HG03442 (cell line): ENCODE measurements at regions not wholly inside any gene's neighbourhood (a gene's known extent, or its start where the extent isn't known, plus 50 kb on each side); places are given as distances from the start of the nearest gene placed in this dataset.

Source experiments
- ATAC-seq: cut with Tn5 transposase; IDR thresholded peaks from one replicate; pipeline ENCODE4 v1.9.1; 2021; ENCODE audit warnings: mild to moderate bottlenecking, moderate library complexity; ENCODE audit not compliant: unreplicated experiment

DNA sequence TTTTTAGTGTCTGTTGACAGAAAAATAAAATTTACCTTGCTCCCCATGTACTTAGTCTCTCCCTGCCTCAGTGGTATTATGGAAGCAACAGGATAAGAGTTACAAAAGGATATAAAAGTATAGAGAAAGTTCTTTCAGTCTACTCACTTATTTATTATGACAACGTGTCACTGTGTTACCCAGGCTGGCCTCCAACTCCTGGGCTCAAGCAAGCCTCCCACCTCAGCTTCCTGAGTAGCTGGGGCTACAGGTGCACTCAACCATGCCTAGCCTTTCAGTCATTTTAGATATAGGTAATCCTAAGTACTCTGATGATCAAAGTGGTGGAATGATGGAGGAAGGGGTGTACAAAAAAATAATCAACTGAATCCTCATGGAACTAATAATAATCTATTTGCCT lies 215.2 kb upstream of the MKLN1 start:
- ATAC-seq: no peak

DNA sequence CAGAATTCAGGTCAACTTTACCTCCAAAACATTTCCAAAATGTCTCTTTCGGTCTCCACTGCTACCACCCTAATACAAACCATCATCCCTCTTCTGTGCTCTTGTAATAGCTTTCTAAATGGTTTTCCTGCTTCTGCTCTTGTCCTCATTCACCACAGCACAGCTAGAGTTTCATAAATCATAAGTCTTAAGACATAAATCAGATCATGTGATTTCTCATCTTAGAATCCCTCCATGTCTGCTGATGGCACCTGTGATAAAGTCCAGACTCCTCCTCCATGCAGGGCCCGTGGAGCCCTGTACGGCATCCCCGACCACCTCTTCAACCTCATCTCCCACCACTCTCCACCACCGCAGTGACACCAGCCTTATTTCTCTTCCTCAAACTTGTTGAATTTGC lies 212.3 kb upstream of the MKLN1 start:
- no peak for ATAC-seq

GRCh38 chr7:131117439-131117838 lies 210.2 kb upstream of the MKLN1 start:
- ATAC-seq: no peak

DNA sequence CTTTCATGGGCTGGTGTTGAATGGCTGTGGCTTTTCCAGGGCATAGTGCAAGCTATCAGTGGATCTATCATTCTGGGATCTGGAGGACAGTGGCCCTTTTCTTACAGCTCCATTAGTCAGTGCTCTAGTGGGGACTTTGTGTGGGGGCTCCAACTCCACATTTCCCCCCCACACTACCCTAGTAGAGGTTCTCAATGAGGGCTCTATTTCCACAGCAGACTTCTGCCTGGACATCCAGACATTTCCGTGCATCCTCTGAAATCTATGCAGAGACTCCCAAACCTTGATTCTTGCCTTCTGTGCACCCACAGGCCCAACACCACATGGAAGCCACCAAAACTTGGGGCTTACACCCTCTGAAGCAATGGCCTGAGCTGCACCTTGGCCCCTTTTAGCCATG lies 208.3 kb upstream of the MKLN1 start:
- no peak for ATAC-seq

- ATAC-seq: no peak
These were observed 205.3 kb upstream of the MKLN1 start for GRCh38 chr7:131122394-131122793.

GRCh38 chr7:131124001-131124629 lies 203.6 kb upstream of the MKLN1 start:
- ATAC-seq: peak; percentile 88

DNA sequence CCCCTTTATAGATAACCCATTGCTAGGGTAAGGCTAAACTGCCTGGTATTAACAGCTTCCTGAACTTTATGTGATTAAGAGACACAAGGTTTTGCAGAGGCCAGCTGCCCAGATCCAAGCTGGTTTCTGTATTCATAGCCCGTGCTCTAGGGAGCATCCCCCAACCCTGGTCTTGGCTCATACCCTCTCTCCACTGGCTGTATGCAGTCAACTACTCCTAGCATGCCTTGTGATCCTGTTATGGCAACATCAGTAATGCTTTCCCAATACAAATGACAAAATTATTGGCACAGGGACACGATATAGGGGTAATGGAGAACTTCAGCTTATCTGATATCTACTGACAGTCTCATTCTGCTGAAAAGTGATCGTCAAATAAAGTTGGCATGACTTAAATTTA lies 202.8 kb upstream of the MKLN1 start:
- ATAC-seq: no peak

DNA sequence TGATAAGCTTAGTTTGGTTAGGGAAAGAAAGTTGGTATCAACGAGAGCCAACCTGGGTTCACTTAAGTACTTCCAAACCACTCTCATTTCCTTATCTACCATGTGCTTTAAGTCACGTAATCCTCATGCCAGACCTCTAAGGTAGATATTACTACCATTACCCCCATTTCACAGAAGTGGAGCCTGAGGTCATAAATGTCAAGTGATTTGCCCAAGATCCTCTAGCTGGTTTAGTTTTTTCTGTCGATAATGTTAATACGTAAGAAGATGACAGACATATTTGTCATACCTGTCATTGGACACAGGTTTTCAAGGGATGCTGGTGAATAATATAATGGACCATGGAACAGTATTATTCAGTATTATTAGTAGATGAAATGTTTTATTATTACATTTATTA lies 197.4 kb upstream of the MKLN1 start:
- no peak for ATAC-seq

DNA sequence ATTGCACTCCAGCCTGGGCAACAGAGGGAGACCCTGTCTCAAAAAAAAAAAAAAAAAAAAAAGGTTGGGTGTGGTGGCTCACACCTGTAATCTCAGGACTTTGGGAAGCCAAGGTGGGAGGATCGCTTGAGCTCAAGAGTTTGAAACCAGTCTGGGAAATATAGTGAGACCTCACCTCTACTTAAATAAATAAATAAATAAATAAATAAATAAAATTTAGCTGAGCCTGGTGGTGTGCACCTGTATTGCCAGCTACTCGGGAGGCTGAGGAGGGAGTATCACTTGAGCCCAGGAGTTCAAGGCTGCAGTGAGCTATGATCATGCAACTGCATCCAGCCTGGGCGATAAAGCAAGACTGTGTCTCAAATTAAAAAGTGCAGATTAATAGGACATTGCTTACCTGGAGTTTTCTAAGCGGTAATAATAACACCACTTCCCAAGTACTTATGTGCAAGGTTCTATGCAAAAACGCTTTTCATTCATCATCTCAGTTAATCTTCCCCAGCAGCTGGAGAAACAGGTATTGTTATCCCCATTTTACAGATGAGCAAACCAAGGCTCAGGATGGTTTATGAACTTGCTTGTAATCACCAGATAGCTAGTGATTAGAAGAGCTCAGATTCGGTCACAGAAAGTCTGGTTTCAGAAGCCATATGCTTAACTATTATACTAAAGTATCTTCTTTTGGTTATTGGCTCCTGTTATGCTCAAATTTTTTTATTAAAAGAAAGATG lies 196.5 kb upstream of the MKLN1 start:
- no peak for ATAC-seq

GRCh38 chr7:131131746-131132431 lies 195.8 kb upstream of the MKLN1 start:
- ATAC-seq: no peak

GRCh38 chr7:131139462-131139861 lies 188.2 kb upstream of the MKLN1 start:
- no peak for ATAC-seq

GRCh38 chr7:131141443-131141967 lies 186.2 kb upstream of the MKLN1 start:
- no peak for ATAC-seq

GRCh38 chr7:131143869-131144268 lies 183.8 kb upstream of the MKLN1 start:
- no peak for ATAC-seq

DNA sequence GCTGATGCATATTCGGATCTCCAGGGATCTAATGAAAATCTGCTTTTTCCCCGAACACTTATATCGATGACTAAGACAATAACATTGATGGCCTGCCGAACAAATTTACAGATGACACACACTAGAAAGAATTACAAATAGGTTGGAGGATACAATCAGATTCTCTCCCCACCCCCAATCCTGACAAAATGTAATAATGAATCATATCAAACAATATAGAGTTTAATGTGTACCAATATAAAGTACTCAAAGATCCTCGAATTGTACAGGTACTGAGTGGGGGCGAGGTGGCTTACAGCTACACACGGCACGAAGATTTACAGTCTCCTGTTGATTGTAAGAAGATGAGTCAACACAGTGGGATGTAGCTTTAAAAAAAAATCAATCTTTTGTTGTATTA lies 182.7 kb upstream of the MKLN1 start:
- ATAC-seq: no peak

- ATAC-seq: no peak
These were observed 181.9 kb upstream of the MKLN1 start for GRCh38 chr7:131145770-131146169.

GRCh38 chr7:131147604-131148003 lies 180.1 kb upstream of the MKLN1 start:
- ATAC-seq: no peak

DNA sequence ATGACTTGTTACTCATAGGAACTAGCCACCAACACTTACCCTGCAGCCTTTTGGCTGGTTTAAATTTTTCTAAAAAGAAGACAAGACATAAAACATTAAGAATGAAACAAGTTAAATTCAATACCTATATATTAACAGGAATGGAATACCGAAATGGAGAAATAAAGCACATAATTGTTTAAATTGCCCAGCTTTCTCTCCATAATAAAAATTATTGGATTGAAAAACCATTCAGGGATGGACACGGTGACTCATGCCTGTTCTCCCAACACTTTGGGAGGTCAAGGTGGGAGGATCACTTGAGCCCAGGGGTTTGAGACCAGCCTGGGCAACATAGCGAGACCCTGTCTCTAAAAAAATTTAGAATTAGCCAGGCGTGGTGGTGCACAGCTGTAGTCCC lies 179.4 kb upstream of the MKLN1 start:
- no peak for ATAC-seq

- no peak for ATAC-seq
These were observed 178.8 kb upstream of the MKLN1 start for GRCh38 chr7:131148708-131149428.

GRCh38 chr7:131149429-131149773 lies 178.3 kb upstream of the MKLN1 start:
- no peak for ATAC-seq

- ATAC-seq: no peak
These were observed 177.8 kb upstream of the MKLN1 start for GRCh38 chr7:131149840-131150239.

DNA sequence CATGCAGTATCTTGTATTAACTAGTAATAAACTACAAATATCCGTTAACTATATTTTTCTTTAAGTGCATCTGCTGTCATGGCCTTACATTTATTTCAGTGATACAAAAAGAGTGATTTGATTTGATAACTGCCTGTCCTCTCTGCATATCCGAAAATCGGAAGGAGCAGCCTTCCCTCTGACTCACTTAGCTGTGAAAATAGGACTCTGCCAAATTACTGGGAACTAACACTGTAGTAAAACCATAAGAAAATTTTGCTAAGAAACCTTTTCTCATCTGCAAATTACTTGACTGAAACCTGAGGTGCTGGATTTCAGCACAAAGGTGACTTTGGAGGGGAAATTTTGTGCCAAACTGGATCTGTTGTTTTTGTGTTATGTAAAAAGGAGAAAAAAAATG lies 176.6 kb upstream of the MKLN1 start:
- no peak for ATAC-seq
